Mesendoderm (in vitro differentiated cells): ENCODE measurements at regions not wholly inside any gene's neighbourhood (a gene's known extent, or its start where the extent isn't known, plus 50 kb on each side); places are given as distances from the start of the nearest gene placed in this dataset.

Experiments
- DNase-seq: peaks from one replicate; pipeline ENCODE4 v3.0.0; 2013
- H2AK5ac ChIP-seq: 2 replicates; pipeline ENCODE4 v1.6.1; 2013; ENCODE audit warnings: low read length, inconsistent platforms
- H2BK120ac ChIP-seq: 2 replicates; pipeline ENCODE4 v1.6.1; 2013; ENCODE audit warnings: low read depth, mild to moderate bottlenecking, low read length, moderate library complexity, mixed read lengths
- H2BK15ac ChIP-seq: replicated peaks from 2 replicates; pipeline ENCODE4 v1.6.1; 2013; ENCODE audit warnings: low read depth, mild to moderate bottlenecking, moderate library complexity
- H2BK5ac ChIP-seq: 2 replicates; pipeline ENCODE4 v1.6.1; 2013; ENCODE audit warnings: low read length, inconsistent platforms
- H3K18ac ChIP-seq: 2 replicates; pipeline ENCODE4 v1.6.1; 2013; ENCODE audit warnings: mild to moderate bottlenecking, low read length, mixed read lengths
- H3K23ac ChIP-seq: one replicate; pipeline ENCODE4 v1.6.1; 2013; ENCODE audit warnings: low read length
- H3K27ac ChIP-seq: 2 replicates; pipeline ENCODE4 v1.5.1; 2013; ENCODE audit warnings: low read depth, mild to moderate bottlenecking, inconsistent platforms, low read length, moderate library complexity
- H3K27me3 ChIP-seq: 2 replicates; pipeline ENCODE4 v1.6.1; 2013; ENCODE audit warnings: low read length, control low read depth, mild to moderate bottlenecking, inconsistent platforms; ENCODE audit not compliant: insufficient read depth, poor library complexity
- H3K36me3 ChIP-seq: 2 replicates; pipeline ENCODE4 v1.6.1; 2013; ENCODE audit warnings: low read length, inconsistent platforms; ENCODE audit not compliant: control insufficient read depth, insufficient read depth
- H3K4ac ChIP-seq: one replicate; pipeline ENCODE4 v1.6.1; 2013; ENCODE audit warnings: low read depth, mild to moderate bottlenecking, low read length, moderate library complexity
- H3K4me1 ChIP-seq: 2 replicates; pipeline ENCODE4 v1.6.1; 2013; ENCODE audit warnings: low read depth, low read length, inconsistent platforms; ENCODE audit not compliant: control insufficient read depth
- H3K4me2 ChIP-seq: 2 replicates; pipeline ENCODE4 v1.6.1; 2013; ENCODE audit warnings: low read length
- H3K4me3 ChIP-seq: 2 replicates; pipeline ENCODE4 v1.5.1; 2013; ENCODE audit warnings: mild to moderate bottlenecking, low read length
- H3K56ac ChIP-seq: one replicate; pipeline ENCODE4 v1.6.1; 2013; ENCODE audit warnings: low read length
- H3K79me1 ChIP-seq: 2 replicates; pipeline ENCODE4 v1.6.1; 2013; ENCODE audit warnings: low read length, inconsistent platforms
- H3K79me2 ChIP-seq: 2 replicates; pipeline ENCODE4 v1.6.1; 2013; ENCODE audit warnings: mild to moderate bottlenecking, low read length; ENCODE audit not compliant: control insufficient read depth, insufficient read depth
- H3K9ac ChIP-seq: 2 replicates; pipeline ENCODE4 v1.6.1; 2013; ENCODE audit warnings: low read length, inconsistent platforms
- H4K5ac ChIP-seq: one replicate; pipeline ENCODE4 v1.6.1; 2013; ENCODE audit warnings: low read length
- H4K8ac ChIP-seq: one replicate; pipeline ENCODE4 v1.6.1; 2013; ENCODE audit warnings: low read depth, mild to moderate bottlenecking, control low read depth, low read length, moderate library complexity
- WGBS: extraction: QIAGEN DNeasy Blood & Tissue Kit; methylation state at CpG from one replicate; pipeline ENCODE4 v1.1.7; 2013; ENCODE audit warnings: low lambda C conversion rate, missing lambda C conversion rate; ENCODE audit not compliant: insufficient coverage; ENCODE audit errors: extremely low coverage; 5-methylcytosine and 5-hydroxymethylcytosine counted together

- no peak for DNase-seq
- Histone ChIP-seq H2BK15ac (no peak overlapping the region), H3K23ac (no peak overlapping the region), H3K4me3 (no peak overlapping the region), H4K5ac (no peak overlapping the region), H3K56ac (no peak overlapping the region), H3K9ac (no peak overlapping the region), H3K4ac (no peak overlapping the region), H3K36me3 (no peaks in the 10 kb centered on the region), H2BK120ac (no peak overlapping the region), H3K79me1 (no peaks in the 10 kb centered on the region), H2AK5ac (no peak overlapping the region), H3K4me1 (no peaks in the 10 kb centered on the region), H3K4me2 (no peak overlapping the region), H3K79me2 (no peaks in the 10 kb centered on the region), H4K8ac (no peak overlapping the region), H3K27ac (no peak overlapping the region), H3K18ac (no peak overlapping the region), H2BK5ac (no peak overlapping the region), H3K27me3 (no peaks in the 10 kb centered on the region)
- no CpG with 5 or more reads among the region's 2 CpGs for WGBS
These were observed 188.6 kb downstream of the BMP2 start for GRCh38 chr20:6956056-6956455.

GRCh38 chr20:6956574-6956973 is 189.1 kb downstream of the BMP2 start:
- DNase-seq, result no peak
- no peak overlapping the region for H3K56ac ChIP-seq
- no peak overlapping the region for H3K4me2 ChIP-seq
- no peak overlapping the region for H2BK15ac ChIP-seq
- no peaks in the 10 kb centered on the region for H3K36me3 ChIP-seq
- no peak overlapping the region for H4K5ac ChIP-seq
- no peak overlapping the region for H3K4me3 ChIP-seq
- H3K18ac ChIP-seq, result no peak overlapping the region
- H3K27ac ChIP-seq, result no peak overlapping the region
- no peaks in the 10 kb centered on the region for H3K79me2 ChIP-seq
- H3K79me1 ChIP-seq, result no peaks in the 10 kb centered on the region
- no CpG with 5 or more reads among the region's 5 CpGs for WGBS
- no peak overlapping the region for H3K23ac ChIP-seq
- H2BK5ac ChIP-seq, result no peak overlapping the region
- H2BK120ac ChIP-seq, result no peak overlapping the region
- H3K4ac ChIP-seq, result no peak overlapping the region
- no peak overlapping the region for H3K9ac ChIP-seq
- H3K27me3 ChIP-seq, result no peaks in the 10 kb centered on the region
- H3K4me1 ChIP-seq, result no peaks in the 10 kb centered on the region
- no peak overlapping the region for H2AK5ac ChIP-seq
- no peak overlapping the region for H4K8ac ChIP-seq

GRCh38 chr20:6959900-6960312 is 192.4 kb downstream of the BMP2 start:
- Histone ChIP-seq H2AK5ac (no peak overlapping the region), H3K9ac (no peak overlapping the region), H3K23ac (no peak overlapping the region), H3K18ac (no peak overlapping the region), H3K79me2 (no peaks in the 10 kb centered on the region), H3K4me3 (no peak overlapping the region), H2BK5ac (no peak overlapping the region), H3K36me3 (no peaks in the 10 kb centered on the region), H3K4me2 (no peak overlapping the region), H4K5ac (no peak overlapping the region), H3K79me1 (no peaks in the 10 kb centered on the region), H2BK15ac (no peak overlapping the region), H2BK120ac (no peak overlapping the region), H4K8ac (no peak overlapping the region), H3K56ac (no peak overlapping the region), H3K27me3 (no peaks in the 10 kb centered on the region), H3K27ac (no peak overlapping the region), H3K4me1 (no peaks in the 10 kb centered on the region), H3K4ac (no peak overlapping the region)
- DNase-seq, result no peak
- no CpG with 5 or more reads among the region's 3 CpGs for WGBS

- H3K18ac ChIP-seq, result no peak overlapping the region
- H3K79me2 ChIP-seq, result no peaks in the 10 kb centered on the region
These were observed 199.2 kb downstream of the BMP2 start for GRCh38 chr20:6966721-6967120.

GRCh38 chr20:6974838-6975237 is 207.4 kb downstream of the BMP2 start:
- no CpG with 5 or more reads among the region's 1 CpG for WGBS
- H4K5ac ChIP-seq, result no peak overlapping the region
- H3K4me2 ChIP-seq, result no peak overlapping the region
- no peak overlapping the region for H3K27ac ChIP-seq
- no peak overlapping the region for H2BK120ac ChIP-seq
- H3K56ac ChIP-seq, result no peak overlapping the region
- no peak overlapping the region for H4K8ac ChIP-seq
- no peak overlapping the region for H2BK15ac ChIP-seq
- H3K9ac ChIP-seq, result no peak overlapping the region
- H3K27me3 ChIP-seq, result no peaks in the 10 kb centered on the region
- H3K4me1 ChIP-seq, result no peaks in the 10 kb centered on the region
- no peak overlapping the region for H3K4ac ChIP-seq
- no peak for DNase-seq
- no peaks in the 10 kb centered on the region for H3K36me3 ChIP-seq
- no peaks in the 10 kb centered on the region for H3K79me2 ChIP-seq
- H3K79me1 ChIP-seq, result no peaks in the 10 kb centered on the region
- no peak overlapping the region for H3K23ac ChIP-seq
- no peak overlapping the region for H3K18ac ChIP-seq
- H2AK5ac ChIP-seq, result no peak overlapping the region
- H3K4me3 ChIP-seq, result no peak overlapping the region
- no peak overlapping the region for H2BK5ac ChIP-seq

More at GRCh38 chr20:6966721-6967120, 199.2 kb downstream of the BMP2 start:
- H3K79me1 ChIP-seq, result no peaks in the 10 kb centered on the region
- no peak overlapping the region for H4K5ac ChIP-seq
- no peak overlapping the region for H4K8ac ChIP-seq
- WGBS, result no CpG with 5 or more reads among the region's 1 CpG
- no peak overlapping the region for H2AK5ac ChIP-seq
- H3K23ac ChIP-seq, result no peak overlapping the region
- H3K27ac ChIP-seq, result no peak overlapping the region
- DNase-seq, result no peak
- no peak overlapping the region for H3K4me3 ChIP-seq
- H3K4ac ChIP-seq, result no peak overlapping the region
- H3K4me2 ChIP-seq, result no peak overlapping the region
- no peak overlapping the region for H3K9ac ChIP-seq
- H2BK5ac ChIP-seq, result no peak overlapping the region
- H3K27me3 ChIP-seq, result no peaks in the 10 kb centered on the region
- no peak overlapping the region for H3K56ac ChIP-seq
- no peaks in the 10 kb centered on the region for H3K4me1 ChIP-seq
- H2BK15ac ChIP-seq, result no peak overlapping the region
- no peak overlapping the region for H2BK120ac ChIP-seq
- no peaks in the 10 kb centered on the region for H3K36me3 ChIP-seq

GRCh38 chr20:6975311-6975710 is 207.8 kb downstream of the BMP2 start:
- H3K4me2 ChIP-seq, result no peak overlapping the region
- H3K36me3 ChIP-seq, result no peaks in the 10 kb centered on the region
- H3K79me1 ChIP-seq, result no peaks in the 10 kb centered on the region
- H3K18ac ChIP-seq, result no peak overlapping the region
- H3K27me3 ChIP-seq, result no peaks in the 10 kb centered on the region
- H3K4me3 ChIP-seq, result no peak overlapping the region
- no peak overlapping the region for H3K56ac ChIP-seq
- no peak overlapping the region for H2BK120ac ChIP-seq
- H3K79me2 ChIP-seq, result no peaks in the 10 kb centered on the region
- DNase-seq, result no peak
- H3K23ac ChIP-seq, result no peak overlapping the region
- H2BK15ac ChIP-seq, result no peak overlapping the region
- WGBS, result no CpG with 5 or more reads among the region's 1 CpG
- H3K9ac ChIP-seq, result no peak overlapping the region
- H3K4me1 ChIP-seq, result no peaks in the 10 kb centered on the region
- no peak overlapping the region for H4K8ac ChIP-seq
- H3K27ac ChIP-seq, result no peak overlapping the region
- H3K4ac ChIP-seq, result no peak overlapping the region
- no peak overlapping the region for H4K5ac ChIP-seq
- no peak overlapping the region for H2BK5ac ChIP-seq
- no peak overlapping the region for H2AK5ac ChIP-seq
